A673 (cell line): ENCODE measurements at regions not wholly inside any gene's neighbourhood (a gene's known extent, or its start where the extent isn't known, plus 50 kb on each side); places are given as distances from the start of the nearest gene placed in this dataset.

Experiments
- CTCF ChIP-seq: fragments of 300-800, 200-600 bp; sonication (generic); conservative IDR thresholded peaks from 2 replicates; pipeline ENCODE4 v1.5.1; 2017; ENCODE audit warnings: low read depth, mild to moderate bottlenecking, antibody characterized with exemption, low read length, moderate library complexity, mixed read lengths
- EZH2 ChIP-seq: fragments of 200-600 bp; sonication (generic); IDR thresholded peaks from 2 replicates; pipeline ENCODE4 v1.6.1; 2017; ENCODE audit warnings: borderline replicate concordance, low read depth, mild to moderate bottlenecking, mixed read lengths, antibody characterized with exemption, low read length; ENCODE audit not compliant: poor library complexity, severe bottlenecking

DNA sequence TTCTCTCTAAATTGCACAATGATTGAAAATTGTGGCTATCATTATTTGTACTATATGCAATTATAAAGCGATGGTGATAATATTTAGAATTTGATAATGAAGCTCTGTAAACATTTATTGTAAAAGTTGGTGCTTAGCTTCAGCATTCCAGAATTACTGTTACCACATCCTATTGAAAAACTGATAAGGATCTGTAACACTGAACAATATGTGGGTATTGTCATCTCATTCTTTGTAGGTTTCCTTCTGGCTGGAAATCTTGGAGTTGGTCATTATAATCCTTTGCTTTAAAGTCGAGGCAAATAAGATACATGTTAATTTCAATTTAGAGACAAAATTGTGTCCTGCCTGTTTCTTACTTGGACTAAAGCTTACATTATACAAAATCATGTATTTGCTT lies 323.4 kb upstream of the GOLIM4 start:
- TF ChIP-seq CTCF (no peak), EZH2 (no peak)
